ENCODE measurements at regions not wholly inside any gene's neighbourhood (a gene's known extent, or its start where the extent isn't known, plus 50 kb on each side); places are given as distances from the start of the nearest gene placed in this dataset.

GRCh38 chr19:29075149-29075548 is 137.8 kb downstream of the UQCRFS1 start:
- CTCF ChIA-PET: no interaction called here
- H3K36me3 Mint-ChIP-seq (ENCODE audit: insufficient read depth, unreplicated experiment): no peaks in the 10 kb centered on the region

GRCh38 chr19:29074579-29074978 is 138.4 kb downstream of the UQCRFS1 start:
- intact Hi-C loops (cut with micrococcal nuclease; ENCODE audit: unreplicated experiment): no loop called here
- CTCF ChIA-PET: interaction anchor here (0.6 kb wide), 1 partner anchor 15 kb away, joined by 4 read pairs; no protein-coding TSS in a partner anchor
- no TSS peak for BruUV-seq (replicated peaks)
- no peak for DNase-seq
- no peaks in the 10 kb centered on the region for H3K36me3 Mint-ChIP-seq (ENCODE audit: insufficient read depth, unreplicated experiment)
- peaks cover 11% of the 10 kb centered on the region for H3K4me1 Mint-ChIP-seq (ENCODE audit: low read depth, unreplicated experiment)
- no peaks in the 10 kb centered on the region for H3K9me3 Mint-ChIP-seq (ENCODE audit: low read depth, unreplicated experiment)
- no peak overlapping the region for H3K4me3 Mint-ChIP-seq (ENCODE audit: low read depth, unreplicated experiment)
- no peaks in the 10 kb centered on the region for H3K27me3 Mint-ChIP-seq (ENCODE audit: unreplicated experiment)
- TF ChIP-seq CTCF (IDR thresholded peaks at IDR 0.05; ENCODE audit: unreplicated experiment): no peak
- no peak overlapping the region for H3K27ac Mint-ChIP-seq (ENCODE audit: unreplicated experiment)

More at GRCh38 chr19:29075149-29075548, 137.8 kb downstream of the UQCRFS1 start:
- Mint-ChIP-seq H3K27ac (ENCODE audit: unreplicated experiment) (no peak overlapping the region), H3K27me3 (ENCODE audit: unreplicated experiment) (no peaks in the 10 kb centered on the region), H3K9me3 (ENCODE audit: low read depth, unreplicated experiment) (no peaks in the 10 kb centered on the region), H3K4me1 (ENCODE audit: low read depth, unreplicated experiment) (peaks cover 12% of the 10 kb centered on the region), H3K4me3 (ENCODE audit: low read depth, unreplicated experiment) (no peak overlapping the region)
- BruUV-seq (replicated peaks): no TSS peak
- no peak for DNase-seq
- intact Hi-C loops (cut with micrococcal nuclease; ENCODE audit: unreplicated experiment): no loop called here
- no peak for TF ChIP-seq CTCF (IDR thresholded peaks at IDR 0.05; ENCODE audit: unreplicated experiment)

GRCh38 chr19:29067831-29068230 is 145.1 kb downstream of the UQCRFS1 start:
- no peak for TF ChIP-seq CTCF (IDR thresholded peaks at IDR 0.05; ENCODE audit: unreplicated experiment)
- no TSS peak for BruUV-seq (replicated peaks)
- H3K4me1 Mint-ChIP-seq (ENCODE audit: low read depth, unreplicated experiment): no peaks in the 10 kb centered on the region
- H3K9me3 Mint-ChIP-seq (ENCODE audit: low read depth, unreplicated experiment): no peaks in the 10 kb centered on the region
- no peak overlapping the region for H3K4me3 Mint-ChIP-seq (ENCODE audit: low read depth, unreplicated experiment)
- intact Hi-C loops (cut with micrococcal nuclease; ENCODE audit: unreplicated experiment): no loop called here
- H3K36me3 Mint-ChIP-seq (ENCODE audit: insufficient read depth, unreplicated experiment): no peaks in the 10 kb centered on the region
- no peak for DNase-seq
- CTCF ChIA-PET: no interaction called here
- no peaks in the 10 kb centered on the region for H3K27me3 Mint-ChIP-seq (ENCODE audit: unreplicated experiment)
- no peak overlapping the region for H3K27ac Mint-ChIP-seq (ENCODE audit: unreplicated experiment)

GRCh38 chr19:29062475-29063435 is 150.2 kb downstream of the UQCRFS1 start:
- H3K4me1 Mint-ChIP-seq (ENCODE audit: low read depth, unreplicated experiment): no peaks in the 10 kb centered on the region
- no peak overlapping the region for H3K27ac Mint-ChIP-seq (ENCODE audit: unreplicated experiment)
- no peak overlapping the region for H3K4me3 Mint-ChIP-seq (ENCODE audit: low read depth, unreplicated experiment)
- no peak for TF ChIP-seq CTCF (IDR thresholded peaks at IDR 0.05; ENCODE audit: unreplicated experiment)
- DNase-seq: no peak
- H3K9me3 Mint-ChIP-seq (ENCODE audit: low read depth, unreplicated experiment): no peaks in the 10 kb centered on the region
- BruUV-seq (replicated peaks): no TSS peak
- H3K36me3 Mint-ChIP-seq (ENCODE audit: insufficient read depth, unreplicated experiment): no peaks in the 10 kb centered on the region
- H3K27me3 Mint-ChIP-seq (ENCODE audit: unreplicated experiment): no peaks in the 10 kb centered on the region
- CTCF ChIA-PET: no interaction called here
- intact Hi-C loops (cut with micrococcal nuclease; ENCODE audit: unreplicated experiment): no loop called here

Measured in Calu3 (cell line).